Thyroid gland (tissue), 4 donors: ENCODE measurements at regions not wholly inside any gene's neighbourhood (a gene's known extent, or its start where the extent isn't known, plus 50 kb on each side); places are given as distances from the start of the nearest gene placed in this dataset.
A peak's percentile ranks its signal among the peaks of the same experiment; 100 is the strongest.

Experiments used
- DNase-seq, 2 donors: peaks; one replicate each; pipeline ENCODE4 v3.0.0-alpha.2; 2019
- H3K27ac ChIP-seq, 3 donors: fragments of 200-600 bp; sonication (generic); 1 replicate in 2 of 3; 2 replicates in 1 of 3; pipeline ENCODE4 v1.5.1; 2016 to 2019; ENCODE audit warnings: mild to moderate bottlenecking in 1 of 3, moderate library complexity in 1 of 3
- H3K27me3 ChIP-seq: fragments of 200-600 bp; sonication (generic); one replicate; pipeline ENCODE4 v1.5.1; 2019
- H3K36me3 ChIP-seq, 2 donors: fragments of 200-600 bp; sonication (generic); one replicate each; pipeline ENCODE4 v1.5.1; 2016 to 2019
- H3K4me1 ChIP-seq, 2 donors: fragments of 200-600 bp; sonication (generic); one replicate each; pipeline ENCODE4 v1.5.1; 2017 to 2019
- H3K4me3 ChIP-seq, 3 donors: fragments of 200-600 bp; sonication (generic); replicated peaks in 1 of 3; 1 replicate in 2 of 3; 2 replicates in 1 of 3; pipeline ENCODE4 v1.5.1; 2016; ENCODE audit warnings: mild to moderate bottlenecking in 1 of 3
- H3K9me3 ChIP-seq: fragments of 200-600 bp; sonication (generic); one replicate; pipeline ENCODE4 v1.5.1; 2017
- CTCF ChIP-seq, 6 experiments: fragments of 200-600 bp in 3 of 6; fragments of 450-650 bp in 3 of 6; sonication (generic) in 3 of 6; IDR thresholded peaks; one replicate each; pipeline ENCODE4 v1.5.1; 2016 to 2019; ENCODE audit warnings: antibody characterized with exemption in 6 of 6, mild to moderate bottlenecking in 2 of 6, inconsistent platforms in 1 of 6, moderate library complexity in 1 of 6
- POLR2A ChIP-seq, 2 donors: fragments of 450-650 bp; IDR thresholded peaks; one replicate each; pipeline ENCODE4 v1.6.1; 2017; ENCODE audit warnings: antibody characterized with exemption in 2 of 2, mild to moderate bottlenecking in 2 of 2, moderate library complexity in 1 of 2
- WGBS, 2 donors: methylation state at CpG; one replicate each; pipeline ENCODE4 v1.1.5; 2017; 5-methylcytosine and 5-hydroxymethylcytosine counted together
- intact Hi-C: fragments of 100-400 bp; cut with DNase I; formaldehyde crosslinking; loops from one replicate; pipeline ENCODE4 v1.15.1; 2023

GRCh38 chr6:166775923-166776220, 148.8 kb upstream of the RPS6KA2 start:
- 84% methylated on average over 9 of the region's 9 CpGs for WGBS, 2 donors
- intact Hi-C loops = no loop called here

GRCh38 chr6:166775180-166775922, 148.3 kb upstream of the RPS6KA2 start:
- peak; percentile 55 to 70 for DNase-seq
- H3K27me3 ChIP-seq = no peaks in the 10 kb centered on the region
- WGBS, 2 donors = 48 to 52% methylated on average over 24 of the region's 24 CpGs
- H3K27ac ChIP-seq = no peak overlapping the region
- H3K9me3 ChIP-seq = no peaks in the 10 kb centered on the region
- H3K36me3 ChIP-seq = no peaks in the 10 kb centered on the region
- no peaks in the 10 kb centered on the region for H3K4me1 ChIP-seq
- no peak overlapping the region for H3K4me3 ChIP-seq
- intact Hi-C loops = no loop called here
- peak; percentile 64 to 94 (median 76) for TF ChIP-seq CTCF (IDR thresholded peaks at IDR 0.05)
- no peak for TF ChIP-seq POLR2A (IDR thresholded peaks at IDR 0.05)

More at GRCh38 chr6:166775923-166776220, 148.8 kb upstream of the RPS6KA2 start:
- H3K27me3 ChIP-seq = no peaks in the 10 kb centered on the region
- TF ChIP-seq CTCF (IDR thresholded peaks at IDR 0.05) = no peak
- TF ChIP-seq POLR2A (IDR thresholded peaks at IDR 0.05) = no peak
- DNase-seq = no peak
- no peaks in the 10 kb centered on the region for H3K36me3 ChIP-seq
- H3K4me1 ChIP-seq = no peaks in the 10 kb centered on the region
- H3K9me3 ChIP-seq = no peaks in the 10 kb centered on the region
- H3K4me3 ChIP-seq = no peak overlapping the region
- H3K27ac ChIP-seq = no peak overlapping the region

- H3K36me3 ChIP-seq = no peaks in the 10 kb centered on the region
- H3K27ac ChIP-seq = no peak overlapping the region
- 68 to 72% methylated on average over 12 of the region's 12 CpGs for WGBS, 2 donors
- H3K4me1 ChIP-seq = no peaks in the 10 kb centered on the region
- H3K4me3 ChIP-seq = no peak overlapping the region
- no peaks in the 10 kb centered on the region for H3K27me3 ChIP-seq
- TF ChIP-seq POLR2A (IDR thresholded peaks at IDR 0.05) = no peak
- TF ChIP-seq CTCF (IDR thresholded peaks at IDR 0.05) = no peak
- intact Hi-C loops = loop anchor here (5.0 kb wide), 1 partner anchor 368 kb away; no protein-coding TSS in a partner anchor
- no peak for DNase-seq
- H3K9me3 ChIP-seq = no peaks in the 10 kb centered on the region
These were observed 147.7 kb upstream of the RPS6KA2 start for GRCh38 chr6:166774770-166775169.

- 81 to 87% methylated on average over 6 to 8 of the region's 8 CpGs for whole genome bisulfite sequencing, 2 donors
- Histone ChIP-seq H3K4me1 (no peaks in the 10 kb centered on the region), H3K27me3 (no peaks in the 10 kb centered on the region), H3K9me3 (no peaks in the 10 kb centered on the region), H3K4me3 (no peak overlapping the region), H3K27ac (no peak overlapping the region), H3K36me3 (no peaks in the 10 kb centered on the region)
- intact Hi-C loops = loop anchor here (5.0 kb wide), 1 partner anchor 368 kb away; no protein-coding TSS in a partner anchor
- TF ChIP-seq POLR2A (IDR thresholded peaks at IDR 0.05) (no peak), CTCF (IDR thresholded peaks at IDR 0.05) (no peak)
- no peak for DNase-seq
These were observed 147.2 kb upstream of the RPS6KA2 start for GRCh38 chr6:166774292-166774691.

GRCh38 chr6:166772518-166772917, 145.5 kb upstream of the RPS6KA2 start:
- intact Hi-C loops = loop anchor here (5.0 kb wide), 1 partner anchor 370 kb away; no protein-coding TSS in a partner anchor
- no peaks in the 10 kb centered on the region for H3K9me3 ChIP-seq
- no peaks in the 10 kb centered on the region for H3K4me1 ChIP-seq
- no peaks in the 10 kb centered on the region for H3K27me3 ChIP-seq
- TF ChIP-seq CTCF (IDR thresholded peaks at IDR 0.05) = no peak
- TF ChIP-seq POLR2A (IDR thresholded peaks at IDR 0.05) = no peak
- H3K36me3 ChIP-seq = no peaks in the 10 kb centered on the region
- DNase-seq = no peak
- H3K4me3 ChIP-seq = no peak overlapping the region
- no peak overlapping the region for H3K27ac ChIP-seq
- WGBS, 2 donors = 66 to 68% methylated on average over 8 of the region's 8 CpGs
